NB4 (cell line): ENCODE measurements at regions not wholly inside any gene's neighbourhood (a gene's known extent, or its start where the extent isn't known, plus 50 kb on each side); places are given as distances from the start of the nearest gene placed in this dataset.

Source experiments
- DNase-seq: peaks from one replicate; pipeline ENCODE4 v3.0.0; 2010; ENCODE audit warnings: low read depth
- H3K4me3 ChIP-seq: one replicate; pipeline ENCODE4 v1.5.1; 2011; ENCODE audit warnings: mild to moderate bottlenecking, low read depth, low read length, moderate library complexity
- CTCF ChIP-seq: IDR thresholded peaks from one replicate; pipeline ENCODE4 v1.5.1; 2012; ENCODE audit warnings: low read depth, low read length
- MYC ChIP-seq: IDR thresholded peaks from 2 replicates; pipeline ENCODE4 v1.6.1; 2011; ENCODE audit warnings: low read depth, low read length
- POLR2A ChIP-seq: IDR thresholded peaks from 2 replicates; pipeline ENCODE4 v1.6.1; 2011; ENCODE audit warnings: mild to moderate bottlenecking; ENCODE audit not compliant: insufficient read length; ENCODE audit errors: extremely low read depth
- TF ChIP-seq, protein P1 (sequence below): IDR thresholded peaks from 2 replicates; pipeline ENCODE4 v1.6.1; 2011; ENCODE audit warnings: low read depth, low read length

GRCh38 chr5:33282696-33283095 lies 158.1 kb upstream of the TARS1 start:
- no peak overlapping the region for H3K4me3 ChIP-seq
- TF ChIP-seq CTCF (no peak), MYC (no peak), POLR2A (no peak)
- TF ChIP-seq, protein P1, sequence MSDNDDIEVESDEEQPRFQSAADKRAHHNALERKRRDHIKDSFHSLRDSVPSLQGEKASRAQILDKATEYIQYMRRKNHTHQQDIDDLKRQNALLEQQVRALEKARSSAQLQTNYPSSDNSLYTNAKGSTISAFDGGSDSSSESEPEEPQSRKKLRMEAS, result no peak
- DNase-seq, result no peak

- DNase-seq, result no peak
- TF ChIP-seq CTCF (no peak), POLR2A (no peak), MYC (no peak)
- TF ChIP-seq, protein P1, result no peak
These were observed 157.5 kb upstream of the TARS1 start for GRCh38 chr5:33283243-33283642.

DNA sequence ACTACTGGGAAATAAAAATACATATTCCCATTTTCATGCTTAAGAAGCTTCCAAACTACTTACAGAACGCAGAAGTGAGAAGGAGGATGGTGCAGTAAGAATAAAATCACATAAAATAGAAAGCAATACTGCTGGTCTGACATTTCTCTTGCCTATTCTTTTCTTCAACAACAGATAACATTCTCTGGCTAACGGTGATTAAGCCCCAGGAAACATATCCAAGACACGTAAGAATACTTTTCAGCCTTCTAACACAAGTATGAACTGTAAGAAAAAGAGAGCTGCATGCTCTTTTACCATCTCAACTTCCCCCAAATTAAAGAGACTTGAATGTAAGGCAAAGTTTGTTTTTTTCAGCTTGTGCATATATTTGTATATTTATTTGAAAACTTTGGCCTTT lies 156.1 kb upstream of the TARS1 start:
- DNase-seq, result no peak
- no peak for TF ChIP-seq CTCF
- TF ChIP-seq POLR2A, result no peak
- TF ChIP-seq MYC, result no peak
- TF ChIP-seq, protein P1, result no peak
- no peak overlapping the region for H3K4me3 ChIP-seq

More at GRCh38 chr5:33283243-33283642, 157.5 kb upstream of the TARS1 start:
- H3K4me3 ChIP-seq, result no peak overlapping the region

- H3K4me3 ChIP-seq, result no peak overlapping the region
- no peak for TF ChIP-seq CTCF
- TF ChIP-seq POLR2A, result no peak
- no peak for TF ChIP-seq MYC
- TF ChIP-seq, protein P1, result no peak
- DNase-seq, result no peak
These were observed 153.5 kb upstream of the TARS1 start for GRCh38 chr5:33287242-33287641.

GRCh38 chr5:33291216-33292000 lies 149.4 kb upstream of the TARS1 start:
- H3K4me3 ChIP-seq, result no peak overlapping the region
- TF ChIP-seq CTCF (no peak), POLR2A (no peak), MYC (no peak)
- TF ChIP-seq, protein P1, result no peak
- DNase-seq, result no peak
